NCI-H1105 (cell line): ENCODE measurements at regions not wholly inside any gene's neighbourhood (a gene's known extent, or its start where the extent isn't known, plus 50 kb on each side); places are given as distances from the start of the nearest gene placed in this dataset.

ENCODE experiments used
- DNase-seq: peaks from one replicate; lab custom pipeline; 2025; lab: John Stamatoyannopoulos, UW

DNA sequence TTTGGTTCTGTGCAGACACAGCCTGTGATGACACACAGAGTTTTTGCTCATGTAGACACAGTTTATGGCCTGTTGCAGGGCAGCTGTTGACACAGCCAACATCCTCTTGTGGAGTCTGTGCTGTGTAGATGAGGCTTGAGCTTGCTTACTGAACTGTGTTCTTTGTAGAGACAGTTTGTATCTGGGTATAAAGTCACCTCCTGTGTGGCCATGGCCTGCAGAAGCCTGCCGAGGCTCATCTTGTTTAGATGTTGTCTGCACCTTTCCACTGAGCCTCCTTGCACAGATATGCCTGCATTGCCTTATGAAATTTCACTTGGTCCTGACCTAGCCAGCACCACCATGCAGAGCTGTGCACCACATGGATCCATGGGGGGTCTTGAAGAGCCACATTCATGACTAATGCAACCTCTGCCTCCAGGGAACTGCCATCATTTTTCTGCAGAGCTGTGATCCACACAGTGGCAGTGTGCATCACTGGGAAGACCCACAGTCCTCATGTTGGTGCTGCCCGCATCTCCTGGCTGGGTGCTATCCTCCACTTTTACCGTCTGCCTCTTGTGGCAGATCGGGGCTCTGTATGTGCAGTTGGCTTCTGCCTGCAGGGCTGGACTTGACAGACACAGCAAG lies 198.0 kb upstream of the MAMLD1 start:
- no peak for DNase-seq

DNA sequence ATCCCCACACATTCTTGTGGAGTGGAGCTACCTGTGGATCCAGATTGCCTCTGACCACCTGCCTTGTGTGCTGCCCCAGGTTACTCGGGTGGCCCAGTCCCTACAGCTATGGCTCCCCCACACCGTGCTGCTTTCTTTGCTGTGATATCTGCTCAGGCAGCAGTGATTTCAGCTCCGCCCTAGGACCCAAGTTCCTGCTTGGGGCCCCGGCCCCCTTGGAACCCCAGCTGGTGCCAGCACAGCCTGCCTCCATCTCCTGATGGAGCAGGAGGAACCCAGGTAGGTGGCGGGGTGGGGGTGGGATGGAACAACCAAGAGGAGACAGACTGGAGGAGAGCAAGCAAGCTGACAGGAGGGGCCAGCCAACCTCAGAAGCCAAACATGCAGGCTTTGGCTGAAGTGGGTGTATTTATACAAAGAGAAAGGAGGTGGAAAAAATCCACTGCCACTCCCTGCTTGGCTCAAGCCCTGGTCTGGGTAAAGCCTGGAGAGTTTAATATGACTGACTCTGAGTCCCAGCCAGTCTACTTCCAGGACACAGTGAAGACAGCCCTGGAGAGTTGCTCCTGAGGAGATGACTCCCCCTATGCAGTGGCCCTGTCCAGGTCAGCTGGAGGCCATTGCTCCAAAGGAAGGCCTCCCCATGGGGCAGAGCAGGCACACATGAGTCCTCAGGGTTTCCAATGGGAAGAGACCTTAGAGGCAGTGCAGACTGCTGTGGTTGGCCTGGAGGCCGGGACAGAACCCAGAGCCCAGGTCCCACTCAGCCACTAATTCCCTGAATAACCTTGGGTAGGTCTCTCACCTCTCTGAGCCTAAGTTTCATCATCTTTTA lies 197.1 kb upstream of the MAMLD1 start:
- no peak for DNase-seq

DNA sequence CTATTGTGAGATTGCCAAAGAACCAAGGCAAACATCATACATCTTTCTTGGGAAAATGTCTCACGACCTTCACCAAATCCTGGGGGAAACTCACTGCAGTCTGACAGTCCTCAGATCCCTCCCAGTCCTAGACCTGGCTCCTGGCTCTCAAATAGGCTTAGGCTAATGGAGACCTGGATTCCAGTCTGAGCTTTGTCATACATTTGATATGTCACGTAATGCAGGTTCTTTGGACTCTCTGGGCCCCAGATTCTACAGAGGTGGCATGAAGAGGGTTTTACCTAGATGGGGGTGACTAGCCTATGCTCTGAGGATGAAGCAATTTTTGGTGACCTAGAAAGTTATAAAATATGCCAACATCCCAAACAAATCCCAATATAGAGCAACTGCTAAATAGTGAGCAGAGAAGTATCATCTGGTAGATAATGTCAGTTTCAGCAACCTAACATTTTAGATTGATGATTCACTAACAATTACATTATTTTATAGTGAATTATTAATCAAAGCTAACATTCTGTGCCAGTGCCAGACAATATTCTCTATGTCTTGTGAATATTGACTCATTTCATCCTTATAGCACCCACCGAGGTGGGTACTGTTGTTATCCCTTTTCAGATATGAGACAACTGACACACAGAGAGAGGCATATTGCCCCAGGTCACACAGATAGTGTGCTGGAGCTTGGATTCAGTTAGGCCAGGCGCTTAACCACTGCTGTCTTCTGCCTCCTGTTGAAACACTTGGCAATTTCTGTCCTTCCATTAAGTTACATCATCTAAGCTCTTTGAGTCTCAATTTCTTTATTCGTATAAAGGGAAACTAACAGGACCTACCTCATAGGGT lies 195.4 kb upstream of the MAMLD1 start:
- no peak for DNase-seq

DNA sequence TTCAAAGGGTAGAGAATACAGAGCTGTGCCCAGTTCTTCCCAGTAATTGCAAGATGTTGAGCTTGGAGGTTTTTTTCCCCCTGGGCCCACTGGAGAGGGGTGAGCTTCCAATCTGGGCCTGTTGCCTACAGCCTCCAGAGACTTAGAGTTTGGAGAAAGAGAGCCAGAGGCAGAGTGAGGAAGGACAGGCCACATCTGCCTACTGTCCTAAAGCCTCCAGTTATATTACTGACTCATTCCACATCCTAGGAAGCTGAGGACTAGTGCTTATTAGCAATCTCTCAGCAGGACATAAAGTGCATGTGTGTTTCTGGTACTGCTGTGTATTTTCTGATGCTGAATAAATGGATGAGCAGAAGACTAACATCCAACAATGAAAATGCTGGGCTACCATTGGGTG lies 181.0 kb upstream of the MAMLD1 start:
- DNase-seq, result no peak

DNA sequence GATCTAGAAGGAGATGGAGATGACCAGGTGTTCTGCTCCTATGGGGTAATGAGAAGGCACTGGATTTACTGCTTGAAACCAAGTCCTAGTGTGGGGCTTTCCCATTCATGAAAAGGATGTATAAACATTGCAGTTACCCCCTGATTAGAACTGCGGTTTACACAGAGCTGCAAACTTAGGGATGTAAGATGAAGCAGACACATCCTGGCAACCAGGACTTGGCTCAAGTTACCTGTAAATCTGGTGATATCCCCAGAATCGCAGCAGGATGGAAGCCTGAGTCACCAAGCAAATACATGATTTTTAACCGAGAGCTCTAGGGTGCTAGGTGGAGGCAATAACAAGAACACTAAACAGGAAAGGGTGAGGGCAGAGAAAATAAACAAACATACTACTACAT lies 178.6 kb upstream of the MAMLD1 start:
- DNase-seq, result no peak

DNA sequence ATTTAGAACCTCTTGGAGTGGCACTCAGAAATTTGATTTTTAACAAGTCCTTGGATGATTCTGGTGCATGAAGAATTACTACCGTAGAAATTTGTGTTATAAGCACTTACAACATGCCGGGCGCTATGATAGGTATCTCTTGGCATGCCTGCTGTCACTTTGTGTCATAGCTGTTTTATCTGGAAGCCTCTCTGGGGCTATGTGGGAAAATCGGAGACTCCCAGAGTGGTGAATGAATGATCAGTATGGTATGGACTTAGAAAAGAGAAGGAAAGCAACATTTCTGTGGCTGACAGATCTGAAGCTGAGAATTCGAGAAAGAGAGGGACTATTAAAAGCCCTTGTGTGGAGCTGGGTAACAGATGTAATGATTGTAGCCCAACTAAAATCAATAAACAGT lies 177.4 kb upstream of the MAMLD1 start:
- no peak for DNase-seq

DNA sequence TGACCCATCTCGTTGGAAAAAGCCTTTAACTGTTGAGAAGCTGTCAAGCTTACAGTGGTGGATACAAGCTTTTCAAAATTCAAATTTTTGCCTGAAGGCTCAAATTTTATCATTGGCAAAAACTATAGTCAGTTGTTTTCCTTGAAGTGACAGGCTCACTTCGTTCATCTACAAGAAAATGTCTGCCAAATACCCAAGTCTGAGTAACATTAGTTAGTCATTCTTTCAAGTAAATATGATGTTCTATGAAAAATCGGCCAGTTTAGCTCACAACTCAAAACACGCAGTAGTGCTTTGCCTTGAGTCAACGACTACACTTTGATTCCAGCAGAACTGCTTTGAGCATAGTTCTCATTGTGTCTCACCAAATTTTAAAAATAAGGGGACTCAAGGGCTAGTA lies 170.3 kb upstream of the MAMLD1 start:
- no peak for DNase-seq

DNA sequence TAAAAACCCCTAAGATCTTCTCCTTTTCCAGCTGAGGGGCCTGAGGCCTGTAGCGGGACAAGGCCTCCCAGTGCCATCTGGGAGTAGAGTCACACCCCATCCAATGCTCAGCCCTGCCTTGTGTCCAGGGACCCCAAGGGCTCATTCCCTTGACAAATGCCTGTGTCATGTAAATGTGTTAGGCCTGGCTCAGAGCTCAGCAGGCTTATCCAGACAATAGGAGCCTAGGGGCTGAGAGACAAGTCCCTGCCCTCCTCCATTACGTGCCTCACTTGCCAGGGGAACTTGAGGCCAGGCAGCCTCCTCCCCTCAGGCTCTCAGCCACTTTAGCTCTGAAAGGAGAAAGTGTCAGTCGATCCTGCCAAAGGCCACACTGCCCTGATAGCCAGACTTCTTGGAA lies 166.8 kb upstream of the MAMLD1 start:
- no peak for DNase-seq

DNA sequence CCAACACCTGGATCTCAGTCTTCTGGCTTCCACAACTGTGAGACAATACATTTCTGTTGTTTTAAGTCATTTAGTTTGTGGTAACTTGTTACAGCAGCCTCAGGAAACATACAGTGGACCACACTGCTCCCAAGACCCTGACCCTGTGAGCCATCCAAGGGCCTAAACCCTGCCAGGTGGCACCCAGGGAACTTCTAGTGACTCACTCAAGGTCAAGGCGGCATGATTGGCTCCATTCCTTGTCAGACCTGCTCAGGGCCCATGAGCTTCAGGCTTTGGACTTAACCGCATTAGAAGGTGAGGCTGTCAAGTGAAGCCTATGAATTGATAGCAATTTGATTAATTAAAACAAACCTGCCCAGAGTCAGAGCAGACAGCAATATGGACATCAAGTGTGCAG lies 165.7 kb upstream of the MAMLD1 start:
- DNase-seq, result no peak

DNA sequence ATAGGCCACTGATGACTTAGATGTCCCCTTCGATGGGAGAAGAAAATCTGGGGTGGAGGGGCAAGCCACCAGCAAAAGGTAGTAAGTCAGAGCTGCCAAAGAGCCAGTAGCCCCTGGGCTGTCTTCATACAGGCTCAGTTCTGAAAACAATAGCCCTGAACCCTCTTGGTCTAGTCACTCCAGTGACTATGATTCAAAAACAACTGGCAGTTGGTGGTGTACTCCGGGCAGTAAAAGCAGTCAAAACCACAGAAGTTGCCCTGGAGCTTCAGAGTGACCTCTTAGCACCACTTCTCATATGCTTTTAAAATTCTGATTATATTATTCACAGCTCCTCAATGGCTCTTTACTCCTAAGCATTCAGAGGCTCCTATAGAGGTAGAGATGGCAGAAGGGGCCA lies 164.3 kb upstream of the MAMLD1 start:
- DNase-seq, result no peak

DNA sequence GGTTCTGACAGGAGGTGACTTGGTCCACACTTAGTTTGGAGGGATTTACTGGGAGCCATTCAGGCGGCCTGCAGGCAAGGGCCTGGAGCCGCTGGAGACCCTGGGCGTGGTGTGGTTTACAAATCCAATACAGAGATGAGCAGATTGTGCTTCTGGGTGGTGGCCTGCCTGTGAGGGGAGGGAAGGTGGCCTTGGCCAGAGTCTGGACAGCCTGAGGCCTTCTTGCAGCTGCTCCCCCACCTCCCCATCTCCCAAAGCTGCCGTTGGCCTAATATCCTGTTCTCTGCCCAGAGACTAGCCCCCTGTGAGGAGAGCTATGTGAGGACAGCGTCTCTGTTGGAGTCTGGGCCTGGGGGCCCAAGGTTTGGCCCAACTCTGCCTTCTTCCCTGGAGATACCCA lies 163.9 kb upstream of the MAMLD1 start:
- DNase-seq, result no peak

DNA sequence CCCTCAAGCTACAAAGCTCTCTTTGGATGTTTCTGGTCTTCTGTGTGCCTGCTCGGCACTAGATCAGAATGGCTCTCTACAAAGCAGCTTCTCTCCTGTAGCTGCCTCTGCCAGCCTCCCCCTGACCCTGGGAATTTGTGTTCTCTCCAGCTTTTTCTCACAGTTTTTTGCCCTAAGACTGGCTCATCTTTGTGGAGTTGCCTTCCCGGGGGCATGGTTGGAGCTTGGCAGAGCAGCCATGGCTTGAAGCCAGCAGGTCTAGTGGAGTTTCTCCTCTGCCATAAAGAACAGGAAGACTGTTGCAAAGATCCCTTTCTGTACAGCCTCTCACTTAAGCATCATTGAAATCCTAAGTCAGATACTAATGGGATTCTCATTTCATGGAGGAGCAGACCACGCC lies 163.3 kb upstream of the MAMLD1 start:
- no peak for DNase-seq

DNA sequence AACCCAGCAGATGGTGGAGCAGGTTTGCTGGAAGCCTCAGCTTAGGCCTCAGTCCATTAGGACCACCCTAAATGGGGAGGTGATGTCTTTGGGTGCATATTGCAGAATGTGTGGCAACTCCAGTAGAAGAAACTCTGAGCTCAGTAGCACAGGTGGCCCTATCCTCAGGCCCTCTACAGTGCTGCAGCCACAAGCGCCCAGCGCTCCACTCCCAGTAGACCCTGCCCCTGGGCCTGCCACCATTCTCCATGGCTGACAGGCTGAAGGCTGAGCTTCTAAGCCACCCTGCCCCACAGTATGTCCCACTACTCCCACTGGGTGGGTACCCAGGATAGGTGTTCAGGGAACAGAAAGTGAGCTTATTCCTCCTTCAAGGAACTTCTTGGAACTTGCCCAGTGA lies 162.8 kb upstream of the MAMLD1 start:
- no peak for DNase-seq

DNA sequence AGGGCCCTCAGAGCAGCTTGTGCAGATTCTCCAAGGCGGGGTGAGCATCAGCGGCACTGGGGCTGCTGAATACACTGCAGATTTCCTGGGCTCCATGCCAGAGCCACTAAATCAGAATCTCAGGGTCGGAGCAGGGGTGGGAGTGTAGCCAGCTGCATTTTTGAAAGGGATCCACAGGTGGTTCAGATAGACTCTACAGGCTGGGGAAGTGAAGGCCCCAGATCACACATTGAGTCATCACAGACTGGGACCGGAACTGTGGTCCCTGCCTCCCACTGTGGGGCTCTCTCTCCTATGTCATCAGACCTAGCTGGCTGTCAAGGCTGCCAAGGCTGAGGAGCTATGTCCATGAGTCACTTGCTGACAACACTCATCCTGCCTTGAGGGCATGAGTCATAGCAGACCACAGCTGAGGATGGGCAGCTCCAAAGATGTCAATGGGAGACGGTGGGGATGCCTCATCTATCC lies 162.3 kb upstream of the MAMLD1 start:
- DNase-seq, result peak; percentile 49

DNA sequence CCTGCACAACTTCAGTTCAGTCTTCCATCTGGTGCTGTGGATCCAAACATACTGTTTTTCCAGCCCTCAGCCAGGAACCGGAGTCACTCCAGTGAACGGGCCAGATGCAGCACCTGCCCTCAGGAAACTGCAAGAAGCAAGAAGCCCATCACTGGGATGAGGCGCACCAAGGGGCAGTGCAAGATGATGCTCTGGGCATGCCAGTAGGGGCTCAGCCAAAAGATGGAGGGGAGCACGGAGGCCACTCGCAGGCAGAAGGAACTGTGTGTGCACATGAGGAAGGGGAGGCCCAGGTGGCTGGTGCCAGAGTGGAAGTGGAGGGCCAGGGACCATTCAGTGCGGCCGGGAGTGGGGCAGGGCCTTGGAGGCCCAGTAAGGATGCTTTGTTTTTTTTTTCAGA lies 161.7 kb upstream of the MAMLD1 start:
- no peak for DNase-seq

DNA sequence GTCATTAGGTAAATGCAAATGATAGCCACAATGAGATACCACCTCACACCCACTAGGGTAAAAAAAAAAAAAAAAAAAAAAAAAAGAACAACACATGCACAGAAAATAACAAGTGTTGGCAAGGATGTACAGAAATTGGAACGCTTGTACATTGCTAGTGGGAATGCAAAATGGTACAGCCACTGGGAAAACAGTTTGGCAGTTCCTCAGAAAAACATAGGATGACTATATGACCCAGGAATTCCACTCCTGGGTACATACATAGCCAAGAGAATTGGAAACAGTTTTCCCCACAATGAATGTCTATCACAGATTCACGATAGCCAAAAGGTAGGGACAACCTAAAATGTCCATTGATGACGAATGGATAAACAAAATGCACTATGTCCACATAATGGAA lies 161.3 kb upstream of the MAMLD1 start:
- no peak for DNase-seq

DNA sequence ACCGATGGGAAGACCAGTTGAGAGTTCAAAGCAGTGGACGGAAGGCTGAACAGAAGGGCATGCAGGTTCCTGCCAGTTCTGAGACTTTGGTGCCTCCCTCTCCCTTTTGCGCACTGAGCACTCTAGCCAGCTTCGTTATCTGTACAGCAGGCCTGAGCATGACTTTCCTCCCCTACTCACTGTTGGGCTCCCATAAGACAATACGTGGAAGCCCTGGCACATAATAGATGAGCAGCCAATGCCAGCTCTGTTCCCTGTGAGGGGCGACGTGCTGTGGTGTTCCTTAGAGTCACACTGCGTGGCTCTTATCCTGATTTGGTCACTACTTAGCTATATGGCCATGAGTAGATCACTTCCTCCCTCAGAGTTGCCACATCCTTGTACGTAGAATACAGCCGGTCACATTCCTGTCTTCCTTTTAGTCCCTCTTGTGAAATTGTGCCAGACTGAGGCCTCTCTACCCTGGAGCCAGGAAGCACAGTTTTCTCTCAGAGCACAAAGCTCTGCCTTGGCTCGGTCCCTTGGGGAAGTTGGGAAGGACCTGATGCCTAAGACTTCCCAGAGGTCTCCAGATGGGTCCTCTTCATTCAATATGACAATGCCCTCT lies 160.4 kb upstream of the MAMLD1 start:
- DNase-seq, result no peak

DNA sequence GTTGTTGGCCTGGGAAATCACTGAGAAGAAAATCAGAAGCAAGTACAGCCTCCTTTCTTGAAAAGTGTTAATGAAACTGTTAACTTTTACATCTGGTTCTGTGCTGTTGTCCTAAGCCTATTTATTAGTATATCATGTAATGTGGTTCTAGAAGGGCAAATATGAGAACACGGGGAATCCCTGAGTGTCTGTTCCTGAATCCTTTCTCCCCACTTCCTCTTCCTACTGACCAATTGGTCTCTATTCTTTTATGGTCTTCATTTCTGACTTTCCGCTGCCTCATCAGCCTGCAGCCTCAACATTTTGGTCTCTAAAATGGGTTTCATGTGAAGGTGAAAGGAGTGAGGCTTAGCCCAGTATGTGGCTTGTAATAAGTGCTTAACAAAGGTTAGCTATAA lies 159.9 kb upstream of the MAMLD1 start:
- DNase-seq, result no peak

DNA sequence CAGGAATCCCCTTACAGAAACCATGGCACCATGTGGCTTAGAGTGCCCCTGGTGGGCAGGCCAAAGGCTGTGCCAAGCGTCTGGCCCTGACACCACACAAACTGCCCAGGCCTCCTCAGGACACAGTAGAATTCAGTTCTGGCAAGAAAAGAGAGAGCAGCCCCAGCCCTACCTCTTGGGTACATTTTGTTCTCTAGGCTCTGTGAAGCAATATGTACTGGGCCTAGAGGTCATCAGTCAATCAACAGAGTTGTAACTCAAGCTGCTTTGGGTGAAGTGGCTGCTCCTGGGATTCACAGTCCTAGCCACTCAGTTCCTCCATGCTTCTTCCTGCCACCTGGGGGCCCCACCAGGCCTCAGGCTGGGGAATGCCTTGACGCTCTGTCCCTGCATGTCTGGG lies 158.1 kb upstream of the MAMLD1 start:
- DNase-seq, result no peak

DNA sequence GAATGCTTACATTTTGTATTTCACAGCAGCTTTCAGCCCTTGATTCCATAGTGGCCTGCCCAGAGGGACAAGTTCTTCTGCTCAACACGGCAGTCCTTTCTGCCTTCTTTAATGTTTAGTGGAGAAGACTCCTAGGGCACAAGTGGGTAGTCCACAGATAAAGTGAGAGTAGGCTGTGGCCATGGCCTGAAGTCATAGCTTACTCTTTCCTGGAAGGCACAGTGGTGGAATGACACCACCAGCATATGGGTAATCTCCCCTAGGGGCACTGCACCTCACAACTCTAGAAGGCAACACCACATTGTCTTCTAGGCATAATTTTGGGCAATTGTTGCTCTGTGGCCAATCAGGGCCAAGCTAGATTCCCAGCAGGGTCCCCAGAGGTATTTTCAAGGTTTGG lies 155.4 kb upstream of the MAMLD1 start:
- no peak for DNase-seq

DNA sequence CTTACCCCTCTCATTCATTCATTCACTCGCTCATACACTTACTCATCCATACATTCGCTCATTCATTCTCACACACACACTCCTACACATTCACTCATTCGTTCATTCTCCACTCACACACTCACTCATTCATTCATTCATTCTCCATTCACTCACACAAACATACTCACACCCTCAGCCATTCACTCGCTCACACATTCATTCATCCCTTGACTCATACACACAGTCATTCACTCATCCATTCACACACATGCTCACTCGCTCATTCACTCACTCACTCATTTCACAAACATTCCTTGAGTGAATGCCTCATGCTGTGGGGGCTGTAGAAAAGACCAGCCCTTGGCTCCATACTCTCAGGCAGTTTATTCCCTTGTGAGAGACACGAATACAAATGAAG lies 151.1 kb upstream of the MAMLD1 start:
- no peak for DNase-seq

DNA sequence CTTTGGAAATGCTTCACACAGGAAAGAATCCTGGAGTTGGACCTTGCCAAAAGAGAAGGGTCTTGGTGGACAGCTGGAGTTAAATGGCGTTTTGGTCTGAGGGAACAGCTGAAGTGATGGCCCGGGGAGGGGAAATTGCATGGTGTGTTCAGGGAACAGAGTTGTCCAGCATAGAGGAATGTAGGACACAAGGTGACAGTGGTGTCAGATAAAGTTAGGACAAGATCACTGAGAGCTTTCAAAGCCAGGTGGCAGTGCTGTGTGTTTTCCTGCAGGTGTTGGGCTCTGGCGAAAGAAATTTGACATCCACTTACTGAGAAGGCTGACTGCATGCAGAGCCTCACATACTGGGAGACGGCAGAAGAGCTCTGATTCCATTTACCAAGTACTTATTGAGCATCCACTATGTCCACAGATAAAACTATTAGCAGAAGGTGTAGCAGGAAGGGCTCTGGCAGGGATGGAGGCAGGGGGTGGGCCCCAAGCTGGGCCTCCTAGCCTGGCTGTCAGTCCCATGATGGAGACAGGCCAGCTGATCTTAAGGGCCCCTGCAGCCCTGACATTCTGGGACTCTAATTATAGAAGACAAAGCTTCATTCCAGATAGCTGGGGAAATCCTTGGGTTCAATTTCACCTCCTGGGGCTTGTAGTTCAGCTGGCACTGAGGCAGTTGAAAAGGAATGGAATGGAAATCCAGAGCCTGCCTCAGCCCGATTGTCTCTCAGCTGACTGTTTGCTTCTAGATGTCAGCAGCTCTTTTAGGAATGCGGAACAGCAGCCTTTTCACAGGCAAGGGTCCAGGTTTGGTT lies 150.2 kb upstream of the MAMLD1 start:
- no peak for DNase-seq
